ENCODE measurements at regions not wholly inside any gene's neighbourhood (a gene's known extent, or its start where the extent isn't known, plus 50 kb on each side); places are given as distances from the start of the nearest gene placed in this dataset.
"Not testable (repeated sequence)": the region's sequence is repeated elsewhere in the genome, so short reads cannot be mapped to it uniquely, and the experiment has no call there.

- no peak overlapping the region for H3K9ac ChIP-seq (ENCODE audit: low read depth, low read length)
These were observed 237.8 kb upstream of the GAS1 start for GRCh38 chr9:87184956-87185642.

GRCh38 chr9:87187656-87188055 lies 240.3 kb upstream of the GAS1 start:
- H3K9me3 ChIP-seq (ENCODE audit: control insufficient read depth, insufficient read depth, low read length): no peaks in the 10 kb centered on the region
- no peak overlapping the region for H3K9ac ChIP-seq (ENCODE audit: low read depth, low read length)
- no peaks in the 10 kb centered on the region for H3K36me3 ChIP-seq (ENCODE audit: insufficient read depth, low read length)
- peaks cover 5% of the 10 kb centered on the region; the same call in 1 of the 2 replicates for H3K4me1 ChIP-seq (ENCODE audit: insufficient read depth, low read length)

More at GRCh38 chr9:87184956-87185642, 237.8 kb upstream of the GAS1 start:
- peaks cover 2% of the 10 kb centered on the region; the same call in 1 of the 2 replicates for H3K4me1 ChIP-seq (ENCODE audit: insufficient read depth, low read length)
- no peaks in the 10 kb centered on the region for H3K9me3 ChIP-seq (ENCODE audit: control insufficient read depth, insufficient read depth, low read length)
- H3K36me3 ChIP-seq (ENCODE audit: insufficient read depth, low read length): no peaks in the 10 kb centered on the region

- H3K4me1 ChIP-seq (ENCODE audit: insufficient read depth, low read length): peaks cover 6% of the 10 kb centered on the region; the same call in 1 of the 2 replicates
- H3K9me3 ChIP-seq (ENCODE audit: control insufficient read depth, insufficient read depth, low read length): no peaks in the 10 kb centered on the region
- no peak overlapping the region for H3K9ac ChIP-seq (ENCODE audit: low read depth, low read length)
- H3K36me3 ChIP-seq (ENCODE audit: insufficient read depth, low read length): no peaks in the 10 kb centered on the region
These were observed 241.7 kb upstream of the GAS1 start for GRCh38 chr9:87189006-87189405.

- H3K9me3 ChIP-seq (ENCODE audit: control insufficient read depth, insufficient read depth, low read length): no peaks in the 10 kb centered on the region
- H3K36me3 ChIP-seq (ENCODE audit: insufficient read depth, low read length): no peaks in the 10 kb centered on the region
- H3K9ac ChIP-seq (ENCODE audit: low read depth, low read length): no peak overlapping the region
- H3K4me1 ChIP-seq (ENCODE audit: insufficient read depth, low read length): peaks cover 6% of the 10 kb centered on the region
These were observed 245.8 kb upstream of the GAS1 start for GRCh38 chr9:87193151-87193550.

- no peaks in the 10 kb centered on the region for H3K36me3 ChIP-seq (ENCODE audit: insufficient read depth, low read length)
- peaks cover 10% of the 10 kb centered on the region for H3K4me1 ChIP-seq (ENCODE audit: insufficient read depth, low read length)
- H3K9me3 ChIP-seq (ENCODE audit: control insufficient read depth, insufficient read depth, low read length): no peaks in the 10 kb centered on the region
- no peak overlapping the region for H3K9ac ChIP-seq (ENCODE audit: low read depth, low read length)
These were observed 246.9 kb upstream of the GAS1 start for GRCh38 chr9:87193925-87194868.

- Histone ChIP-seq H3K4me1 (ENCODE audit: insufficient read depth, low read length) (peaks cover 18% of the 10 kb centered on the region), H3K9me3 (ENCODE audit: control insufficient read depth, insufficient read depth, low read length) (no peaks in the 10 kb centered on the region), H3K9ac (ENCODE audit: low read depth, low read length) (no peak overlapping the region), H3K36me3 (ENCODE audit: insufficient read depth, low read length) (no peaks in the 10 kb centered on the region)
These were observed 248.0 kb upstream of the GAS1 start for GRCh38 chr9:87195306-87195705.

- H3K9me3 ChIP-seq (ENCODE audit: control insufficient read depth, insufficient read depth, low read length): no peaks in the 10 kb centered on the region
- no peaks in the 10 kb centered on the region for H3K36me3 ChIP-seq (ENCODE audit: insufficient read depth, low read length)
- peaks cover 14% of the 10 kb centered on the region for H3K4me1 ChIP-seq (ENCODE audit: insufficient read depth, low read length)
- H3K9ac ChIP-seq (ENCODE audit: low read depth, low read length): no peak overlapping the region
These were observed 250.2 kb upstream of the GAS1 start for GRCh38 chr9:87197349-87198130.

GRCh38 chr9:87198716-87199115 lies 251.4 kb upstream of the GAS1 start:
- Histone ChIP-seq H3K4me1 (ENCODE audit: insufficient read depth, low read length) (peaks cover 12% of the 10 kb centered on the region), H3K9me3 (ENCODE audit: control insufficient read depth, insufficient read depth, low read length) (no peaks in the 10 kb centered on the region), H3K9ac (ENCODE audit: low read depth, low read length) (no peak overlapping the region), H3K36me3 (ENCODE audit: insufficient read depth, low read length) (no peaks in the 10 kb centered on the region)

GRCh38 chr9:87199278-87199677 lies 252.0 kb upstream of the GAS1 start:
- Histone ChIP-seq H3K4me1 (ENCODE audit: insufficient read depth, low read length) (peaks cover 12% of the 10 kb centered on the region), H3K36me3 (ENCODE audit: insufficient read depth, low read length) (no peaks in the 10 kb centered on the region), H3K9me3 (ENCODE audit: control insufficient read depth, insufficient read depth, low read length) (no peaks in the 10 kb centered on the region), H3K9ac (ENCODE audit: low read depth, low read length) (no peak overlapping the region)

- Histone ChIP-seq H3K4me1 (ENCODE audit: insufficient read depth, low read length) (peaks cover 12% of the 10 kb centered on the region; the same call in 1 of the 2 replicates), H3K36me3 (ENCODE audit: insufficient read depth, low read length) (no peaks in the 10 kb centered on the region), H3K9me3 (ENCODE audit: control insufficient read depth, insufficient read depth, low read length) (no peaks in the 10 kb centered on the region), H3K9ac (ENCODE audit: low read depth, low read length) (no peak overlapping the region)
These were observed 252.5 kb upstream of the GAS1 start for GRCh38 chr9:87199782-87200181.

GRCh38 chr9:87201351-87201751 lies 254.0 kb upstream of the GAS1 start:
- H3K9ac ChIP-seq (ENCODE audit: low read depth, low read length): no peak overlapping the region
- peaks cover 12% of the 10 kb centered on the region; the same call in 1 of the 2 replicates for H3K4me1 ChIP-seq (ENCODE audit: insufficient read depth, low read length)
- H3K9me3 ChIP-seq (ENCODE audit: control insufficient read depth, insufficient read depth, low read length): no peaks in the 10 kb centered on the region
- no peaks in the 10 kb centered on the region for H3K36me3 ChIP-seq (ENCODE audit: insufficient read depth, low read length)

GRCh38 chr9:87206064-87206661 lies 258.9 kb upstream of the GAS1 start:
- no peaks in the 10 kb centered on the region for H3K9me3 ChIP-seq (ENCODE audit: control insufficient read depth, insufficient read depth, low read length)
- no peak overlapping the region for H3K9ac ChIP-seq (ENCODE audit: low read depth, low read length)
- no peaks in the 10 kb centered on the region for H3K4me1 ChIP-seq (ENCODE audit: insufficient read depth, low read length)
- H3K36me3 ChIP-seq (ENCODE audit: insufficient read depth, low read length): no peaks in the 10 kb centered on the region

- H3K9me3 ChIP-seq (ENCODE audit: control insufficient read depth, insufficient read depth, low read length); H3K9ac ChIP-seq (ENCODE audit: low read depth, low read length); H3K36me3 ChIP-seq (ENCODE audit: insufficient read depth, low read length): not testable (repeated sequence)
- peaks cover 16% of the 10 kb centered on the region for H3K4me1 ChIP-seq (ENCODE audit: insufficient read depth, low read length)
These were observed 263.4 kb upstream of the GAS1 start for GRCh38 chr9:87210658-87211057.

GRCh38 chr9:87211669-87212068 lies 264.4 kb upstream of the GAS1 start:
- Histone ChIP-seq H3K36me3 (ENCODE audit: insufficient read depth, low read length) (no peaks in the 10 kb centered on the region), H3K4me1 (ENCODE audit: insufficient read depth, low read length) (peaks cover 16% of the 10 kb centered on the region), H3K9ac (ENCODE audit: low read depth, low read length) (no peak overlapping the region), H3K9me3 (ENCODE audit: control insufficient read depth, insufficient read depth, low read length) (no peaks in the 10 kb centered on the region)
